ENCODE measurements at regions not wholly inside any gene's neighbourhood (a gene's known extent, or its start where the extent isn't known, plus 50 kb on each side); places are given as distances from the start of the nearest gene placed in this dataset.
"Not testable (repeated sequence)": the region's sequence is repeated elsewhere in the genome, so short reads cannot be mapped to it uniquely, and the experiment has no call there.

DNA sequence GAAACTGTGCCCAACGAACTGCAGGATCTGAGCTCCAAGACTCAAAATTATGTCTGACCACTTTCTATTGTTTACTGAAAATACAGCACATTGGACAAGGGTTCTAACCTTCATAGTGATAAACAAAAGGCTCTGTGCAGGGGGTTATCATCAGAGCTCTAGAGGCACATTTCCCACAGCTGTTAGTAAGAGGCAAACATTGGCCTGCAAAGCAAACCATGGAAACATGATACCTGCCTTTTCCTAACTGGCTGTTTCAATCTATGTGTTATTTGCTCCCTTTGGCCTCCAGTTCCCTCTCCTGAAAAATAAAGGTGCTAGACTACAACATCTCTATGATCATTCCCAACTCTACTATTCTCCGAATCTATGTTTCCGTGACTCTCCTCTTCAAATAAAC, 159.7 kb upstream of the ARHGEF26 start:
- DNase-seq (ENCODE audit: low spot score) = no peak
- H3K4me3 Mint-ChIP-seq = no peak overlapping the region
- H3K9me3 Mint-ChIP-seq = no peaks in the 10 kb centered on the region
- H3K27ac Mint-ChIP-seq = no peak overlapping the region
- no peaks in the 10 kb centered on the region for H3K4me1 Mint-ChIP-seq (ENCODE audit: low read depth)
- H3K27me3 Mint-ChIP-seq (ENCODE audit: low read depth) = no peaks in the 10 kb centered on the region
- H3K36me3 Mint-ChIP-seq (ENCODE audit: low read depth) = no peaks in the 10 kb centered on the region

DNA sequence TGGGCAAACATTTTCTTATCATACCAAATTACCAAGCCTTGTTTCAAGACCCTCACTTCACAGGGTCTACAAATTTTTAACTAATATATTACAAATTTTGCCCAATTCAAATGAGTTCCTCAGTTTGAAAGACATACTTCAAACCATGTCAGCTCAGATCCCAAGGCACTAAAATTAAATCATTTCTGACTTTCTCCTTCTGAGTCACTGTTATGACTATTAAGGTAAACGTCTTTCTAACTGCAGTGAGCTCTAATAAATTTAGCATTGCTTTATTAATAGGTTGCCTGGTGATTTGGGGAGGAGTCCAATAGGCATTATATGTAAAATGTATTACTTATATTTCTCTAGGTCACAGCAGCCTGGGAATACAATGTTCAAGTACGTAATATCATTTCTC, 158.2 kb upstream of the ARHGEF26 start:
- DNase-seq (ENCODE audit: low spot score) = no peak
- Mint-ChIP-seq H3K4me3 (no peak overlapping the region), H3K9me3 (no peaks in the 10 kb centered on the region), H3K27ac (no peak overlapping the region), H3K27me3 (ENCODE audit: low read depth) (no peaks in the 10 kb centered on the region), H3K36me3 (ENCODE audit: low read depth) (no peaks in the 10 kb centered on the region), H3K4me1 (ENCODE audit: low read depth) (no peaks in the 10 kb centered on the region)

- Mint-ChIP-seq H3K4me1 (ENCODE audit: low read depth) (no peaks in the 10 kb centered on the region), H3K27ac (no peak overlapping the region), H3K9me3 (no peaks in the 10 kb centered on the region), H3K4me3 (no peak overlapping the region), H3K36me3 (ENCODE audit: low read depth) (no peaks in the 10 kb centered on the region), H3K27me3 (ENCODE audit: low read depth) (peaks cover 4% of the 10 kb centered on the region)
- no peak for DNase-seq (ENCODE audit: low spot score)
These were observed 153.9 kb upstream of the ARHGEF26 start for GRCh38 chr3:153967260-153967659.

GRCh38 chr3:153970047-153970446, 151.1 kb upstream of the ARHGEF26 start:
- Mint-ChIP-seq H3K27ac (no peak overlapping the region), H3K4me3 (no peak overlapping the region), H3K4me1 (ENCODE audit: low read depth) (no peaks in the 10 kb centered on the region), H3K27me3 (ENCODE audit: low read depth) (peaks cover 4% of the 10 kb centered on the region), H3K9me3 (no peaks in the 10 kb centered on the region), H3K36me3 (ENCODE audit: low read depth) (no peaks in the 10 kb centered on the region)
- DNase-seq (ENCODE audit: low spot score) = no peak

DNA sequence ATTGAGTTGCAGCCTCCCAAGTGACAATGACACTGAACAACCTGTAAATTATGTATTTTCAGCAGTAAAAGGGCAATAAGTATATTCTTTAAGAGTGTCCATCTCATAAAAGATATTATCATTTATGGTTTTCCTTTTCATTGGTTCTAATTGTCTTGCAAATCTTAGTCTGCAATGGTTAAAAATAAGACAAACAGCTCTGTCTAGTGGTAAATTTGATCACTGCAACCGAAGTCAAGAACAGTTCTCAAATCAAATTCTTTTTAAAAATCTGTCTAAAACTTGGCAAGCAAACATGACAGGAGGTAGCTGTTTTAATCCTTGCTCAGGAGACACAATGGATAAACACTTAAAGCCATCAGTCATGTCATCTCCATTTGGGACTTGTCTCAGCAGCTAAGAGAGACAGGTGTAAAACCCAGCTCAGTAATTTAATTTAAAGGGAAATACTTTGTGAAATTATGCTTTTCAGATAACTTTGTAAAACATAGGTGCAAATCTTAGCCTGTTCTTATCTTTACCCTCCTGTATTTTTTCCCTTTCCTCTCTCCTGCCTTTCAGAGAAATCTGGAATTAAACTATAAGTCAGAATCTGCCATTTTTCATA, 150.3 kb upstream of the ARHGEF26 start:
- DNase-seq (ENCODE audit: low spot score) = no peak
- no peaks in the 10 kb centered on the region for H3K4me1 Mint-ChIP-seq (ENCODE audit: low read depth)

GRCh38 chr3:153972862-153973261, 148.3 kb upstream of the ARHGEF26 start:
- Mint-ChIP-seq H3K9me3 (no peaks in the 10 kb centered on the region), H3K27ac (no peak overlapping the region), H3K27me3 (ENCODE audit: low read depth) (peaks cover 6% of the 10 kb centered on the region)

More for the DNA sequence above, 150.3 kb upstream of the ARHGEF26 start:
- no peaks in the 10 kb centered on the region for H3K9me3 Mint-ChIP-seq
- H3K27me3 Mint-ChIP-seq (ENCODE audit: low read depth) = peaks cover 5% of the 10 kb centered on the region
- H3K27ac Mint-ChIP-seq = no peak overlapping the region
- no peak overlapping the region for H3K4me3 Mint-ChIP-seq
- no peaks in the 10 kb centered on the region for H3K36me3 Mint-ChIP-seq (ENCODE audit: low read depth)

GRCh38 chr3:153973722-153974265, 147.4 kb upstream of the ARHGEF26 start:
- Mint-ChIP-seq H3K27ac (no peak overlapping the region), H3K27me3 (ENCODE audit: low read depth) (peaks cover 4% of the 10 kb centered on the region), H3K36me3 (ENCODE audit: low read depth) (no peaks in the 10 kb centered on the region), H3K4me3 (no peak overlapping the region), H3K9me3 (no peaks in the 10 kb centered on the region), H3K4me1 (ENCODE audit: low read depth) (no peaks in the 10 kb centered on the region)
- no peak for DNase-seq (ENCODE audit: low spot score)

More at GRCh38 chr3:153972862-153973261, 148.3 kb upstream of the ARHGEF26 start:
- Mint-ChIP-seq H3K36me3 (ENCODE audit: low read depth) (no peaks in the 10 kb centered on the region), H3K4me1 (ENCODE audit: low read depth) (no peaks in the 10 kb centered on the region), H3K4me3 (no peak overlapping the region)
- no peak for DNase-seq (ENCODE audit: low spot score)

DNA sequence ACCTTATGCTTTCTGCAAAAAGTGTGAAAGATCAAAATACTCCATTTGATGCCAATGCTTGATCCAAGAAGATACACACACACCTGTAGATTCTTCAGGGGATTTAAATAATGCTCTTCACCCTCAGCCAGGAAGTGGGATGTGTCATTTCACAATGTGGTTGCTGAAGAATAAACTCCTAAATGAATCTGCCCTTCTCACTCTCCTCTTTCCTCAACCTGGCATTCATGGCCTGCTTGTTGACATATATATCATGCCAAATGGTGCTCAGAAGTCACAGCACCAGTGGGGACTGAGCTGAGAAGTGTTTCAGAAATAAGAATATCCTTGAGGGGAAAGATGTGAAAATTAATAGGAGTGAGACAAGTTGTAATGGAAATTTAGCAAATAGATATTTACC, 146.6 kb upstream of the ARHGEF26 start:
- no peak overlapping the region for H3K4me3 Mint-ChIP-seq
- H3K4me1 Mint-ChIP-seq (ENCODE audit: low read depth) = no peaks in the 10 kb centered on the region
- H3K36me3 Mint-ChIP-seq (ENCODE audit: low read depth) = no peaks in the 10 kb centered on the region
- DNase-seq (ENCODE audit: low spot score) = no peak
- no peaks in the 10 kb centered on the region for H3K9me3 Mint-ChIP-seq
- no peak overlapping the region for H3K27ac Mint-ChIP-seq
- peaks cover 1% of the 10 kb centered on the region for H3K27me3 Mint-ChIP-seq (ENCODE audit: low read depth)

GRCh38 chr3:153976891-153977554, 144.2 kb upstream of the ARHGEF26 start:
- H3K4me1 Mint-ChIP-seq (ENCODE audit: low read depth) = no peaks in the 10 kb centered on the region
- H3K27ac Mint-ChIP-seq = no peak overlapping the region
- no peaks in the 10 kb centered on the region for H3K9me3 Mint-ChIP-seq
- no peaks in the 10 kb centered on the region for H3K36me3 Mint-ChIP-seq (ENCODE audit: low read depth)
- no peak overlapping the region for H3K4me3 Mint-ChIP-seq
- DNase-seq (ENCODE audit: low spot score) = no peak
- peaks cover 1% of the 10 kb centered on the region for H3K27me3 Mint-ChIP-seq (ENCODE audit: low read depth)

- no peaks in the 10 kb centered on the region for H3K9me3 Mint-ChIP-seq
- no peaks in the 10 kb centered on the region for H3K4me1 Mint-ChIP-seq (ENCODE audit: low read depth)
- H3K27me3 Mint-ChIP-seq (ENCODE audit: low read depth) = peaks cover 1% of the 10 kb centered on the region
- H3K27ac Mint-ChIP-seq = no peak overlapping the region
- no peaks in the 10 kb centered on the region for H3K36me3 Mint-ChIP-seq (ENCODE audit: low read depth)
- no peak for DNase-seq (ENCODE audit: low spot score)
- H3K4me3 Mint-ChIP-seq = no peak overlapping the region
These were observed 143.2 kb upstream of the ARHGEF26 start for GRCh38 chr3:153978006-153978405.

GRCh38 chr3:153979418-153980251, 141.6 kb upstream of the ARHGEF26 start:
- Mint-ChIP-seq H3K4me1 (ENCODE audit: low read depth) (no peaks in the 10 kb centered on the region), H3K9me3 (no peaks in the 10 kb centered on the region), H3K27me3 (ENCODE audit: low read depth) (peaks cover 1% of the 10 kb centered on the region), H3K36me3 (ENCODE audit: low read depth) (no peaks in the 10 kb centered on the region), H3K27ac (no peak overlapping the region), H3K4me3 (no peak overlapping the region)
- no peak for DNase-seq (ENCODE audit: low spot score)

DNA sequence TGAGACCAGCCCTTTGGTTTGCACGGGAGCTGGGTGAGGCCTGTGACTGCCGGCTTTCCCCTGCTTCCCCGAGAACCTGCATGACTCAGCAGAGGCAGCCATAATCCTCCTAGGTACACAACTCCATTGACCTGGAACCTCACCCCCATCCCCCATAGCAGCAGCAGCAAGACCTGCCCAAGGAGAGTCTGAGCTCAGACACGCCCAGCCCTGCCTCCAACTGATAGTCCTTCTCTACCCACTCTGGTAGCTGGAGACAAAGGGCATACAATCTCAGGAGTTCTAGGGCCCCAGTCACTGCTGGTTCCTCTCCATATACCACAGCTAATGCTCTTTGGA, 141.0 kb upstream of the ARHGEF26 start:
- peaks cover 1% of the 10 kb centered on the region for H3K27me3 Mint-ChIP-seq (ENCODE audit: low read depth)
- H3K9me3 Mint-ChIP-seq = no peaks in the 10 kb centered on the region
- no peak overlapping the region for H3K4me3 Mint-ChIP-seq

DNA sequence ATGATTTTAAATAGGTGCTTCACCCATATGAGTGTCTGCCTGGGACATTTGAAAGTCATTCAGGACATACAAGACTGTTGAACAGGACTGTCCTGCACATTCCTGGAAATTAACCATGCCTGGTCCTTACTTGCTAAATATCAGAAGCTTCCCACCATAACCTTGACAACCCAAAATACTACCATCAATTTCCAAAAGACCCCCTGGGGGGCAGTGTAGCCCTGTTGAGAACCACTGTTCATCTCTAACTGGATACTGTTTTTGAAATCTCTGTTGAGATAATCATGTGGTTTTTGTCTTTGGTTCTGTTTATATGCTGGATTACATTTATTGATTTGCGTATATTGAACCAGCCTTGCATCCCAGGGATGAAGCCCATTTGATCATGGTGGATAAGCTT, 123.8 kb upstream of the ARHGEF26 start:
- H3K27ac Mint-ChIP-seq; H3K4me1 Mint-ChIP-seq (ENCODE audit: low read depth); DNase-seq (ENCODE audit: low spot score); H3K27me3 Mint-ChIP-seq (ENCODE audit: low read depth); H3K4me3 Mint-ChIP-seq; H3K9me3 Mint-ChIP-seq; H3K36me3 Mint-ChIP-seq (ENCODE audit: low read depth): not testable (repeated sequence)

More for the DNA sequence above, 141.0 kb upstream of the ARHGEF26 start:
- no peaks in the 10 kb centered on the region for H3K36me3 Mint-ChIP-seq (ENCODE audit: low read depth)
- no peak for DNase-seq (ENCODE audit: low spot score)
- no peaks in the 10 kb centered on the region for H3K4me1 Mint-ChIP-seq (ENCODE audit: low read depth)
- no peak overlapping the region for H3K27ac Mint-ChIP-seq

- Mint-ChIP-seq H3K9me3 (no peaks in the 10 kb centered on the region), H3K27ac (no peak overlapping the region), H3K4me3 (no peak overlapping the region), H3K36me3 (ENCODE audit: low read depth) (no peaks in the 10 kb centered on the region), H3K4me1 (ENCODE audit: low read depth) (no peaks in the 10 kb centered on the region), H3K27me3 (ENCODE audit: low read depth) (no peaks in the 10 kb centered on the region)
- no peak for DNase-seq (ENCODE audit: low spot score)
These were observed 117.5 kb upstream of the ARHGEF26 start for GRCh38 chr3:154003649-154004048.

All from T-helper 2 cell treated with Interferon-gamma antibody and Interleukin-4, amounts not matched to agents 5 μg/mL and 100 μg/mL, for 36 hours (primary cell).